ENCODE measurements at regions not wholly inside any gene's neighbourhood (a gene's known extent, or its start where the extent isn't known, plus 50 kb on each side); places are given as distances from the start of the nearest gene placed in this dataset.

- DNase-seq = no peak
Observed at GRCh38 chr5:30846171-30846570, 347.3 kb upstream of the CDH6 start.

GRCh38 chr5:30845194-30845593 is 348.3 kb upstream of the CDH6 start:
- CTCF ChIA-PET = no interaction called here
- no TSS peak for BruUV-seq (replicated peaks)
- Mint-ChIP-seq H3K36me3 (ENCODE audit: insufficient read depth, unreplicated experiment) (no peaks in the 10 kb centered on the region), H3K4me1 (ENCODE audit: low read depth, unreplicated experiment) (peaks cover 1% of the 10 kb centered on the region), H3K27me3 (ENCODE audit: unreplicated experiment) (no peaks in the 10 kb centered on the region), H3K27ac (ENCODE audit: unreplicated experiment) (no peak overlapping the region), H3K9me3 (ENCODE audit: low read depth, unreplicated experiment) (peaks cover 5% of the 10 kb centered on the region), H3K4me3 (ENCODE audit: low read depth, unreplicated experiment) (no peak overlapping the region)
- no peak for TF ChIP-seq CTCF (IDR thresholded peaks at IDR 0.05; ENCODE audit: unreplicated experiment)
- intact Hi-C loops (cut with micrococcal nuclease; ENCODE audit: unreplicated experiment) = no loop called here
- DNase-seq = no peak

More at GRCh38 chr5:30846171-30846570, 347.3 kb upstream of the CDH6 start:
- no TSS peak for BruUV-seq (replicated peaks)
- no peaks in the 10 kb centered on the region for H3K36me3 Mint-ChIP-seq (ENCODE audit: insufficient read depth, unreplicated experiment)
- no peak for TF ChIP-seq CTCF (IDR thresholded peaks at IDR 0.05; ENCODE audit: unreplicated experiment)
- H3K4me3 Mint-ChIP-seq (ENCODE audit: low read depth, unreplicated experiment) = no peak overlapping the region
- no peak overlapping the region for H3K27ac Mint-ChIP-seq (ENCODE audit: unreplicated experiment)
- peaks cover 5% of the 10 kb centered on the region for H3K9me3 Mint-ChIP-seq (ENCODE audit: low read depth, unreplicated experiment)
- peaks cover 6% of the 10 kb centered on the region for H3K4me1 Mint-ChIP-seq (ENCODE audit: low read depth, unreplicated experiment)
- intact Hi-C loops (cut with micrococcal nuclease; ENCODE audit: unreplicated experiment) = no loop called here
- CTCF ChIA-PET = no interaction called here
- no peaks in the 10 kb centered on the region for H3K27me3 Mint-ChIP-seq (ENCODE audit: unreplicated experiment)

GRCh38 chr5:30843541-30843940 is 349.9 kb upstream of the CDH6 start:
- no peak for TF ChIP-seq CTCF (IDR thresholded peaks at IDR 0.05; ENCODE audit: unreplicated experiment)
- peaks cover 5% of the 10 kb centered on the region for H3K9me3 Mint-ChIP-seq (ENCODE audit: low read depth, unreplicated experiment)
- no peaks in the 10 kb centered on the region for H3K27me3 Mint-ChIP-seq (ENCODE audit: unreplicated experiment)
- no peak overlapping the region for H3K4me3 Mint-ChIP-seq (ENCODE audit: low read depth, unreplicated experiment)
- H3K4me1 Mint-ChIP-seq (ENCODE audit: low read depth, unreplicated experiment) = no peaks in the 10 kb centered on the region
- intact Hi-C loops (cut with micrococcal nuclease; ENCODE audit: unreplicated experiment) = no loop called here
- no TSS peak for BruUV-seq (replicated peaks)
- CTCF ChIA-PET = interaction anchor here (0.6 kb wide), 1 partner anchor 12 kb away, joined by 3 read pairs; no protein-coding TSS in a partner anchor
- no peaks in the 10 kb centered on the region for H3K36me3 Mint-ChIP-seq (ENCODE audit: insufficient read depth, unreplicated experiment)
- DNase-seq = no peak
- no peak overlapping the region for H3K27ac Mint-ChIP-seq (ENCODE audit: unreplicated experiment)

- H3K4me1 Mint-ChIP-seq (ENCODE audit: low read depth, unreplicated experiment) = no peaks in the 10 kb centered on the region
- no peak overlapping the region for H3K4me3 Mint-ChIP-seq (ENCODE audit: low read depth, unreplicated experiment)
- intact Hi-C loops (cut with micrococcal nuclease; ENCODE audit: unreplicated experiment) = no loop called here
- no peak for DNase-seq
- H3K27me3 Mint-ChIP-seq (ENCODE audit: unreplicated experiment) = no peaks in the 10 kb centered on the region
- CTCF ChIA-PET = no interaction called here
- no peaks in the 10 kb centered on the region for H3K36me3 Mint-ChIP-seq (ENCODE audit: insufficient read depth, unreplicated experiment)
- no TSS peak for BruUV-seq (replicated peaks)
- H3K27ac Mint-ChIP-seq (ENCODE audit: unreplicated experiment) = no peak overlapping the region
- no peak for TF ChIP-seq CTCF (IDR thresholded peaks at IDR 0.05; ENCODE audit: unreplicated experiment)
- peaks cover 19% of the 10 kb centered on the region for H3K9me3 Mint-ChIP-seq (ENCODE audit: low read depth, unreplicated experiment)
Observed at GRCh38 chr5:30839956-30840355, 353.5 kb upstream of the CDH6 start.
